Peyer's patch (tissue), 4 donors: ENCODE measurements at regions not wholly inside any gene's neighbourhood (a gene's known extent, or its start where the extent isn't known, plus 50 kb on each side); places are given as distances from the start of the nearest gene placed in this dataset.

Source experiments
- DNase-seq, 3 donors: peaks; one replicate each; pipeline ENCODE4 v3.0.0-alpha.2; 2017 to 2019
- H3K27ac ChIP-seq, 4 donors: fragments of 200-600 bp; sonication (generic); one replicate each; pipeline ENCODE4 v1.5.1; 2016 to 2019
- H3K27me3 ChIP-seq, 2 donors: fragments of 200-600 bp; sonication (generic); one replicate each; pipeline ENCODE4 v1.5.1; 2019
- H3K36me3 ChIP-seq, 3 donors: fragments of 200-600 bp; sonication (generic); one replicate each; pipeline ENCODE4 v1.5.1; 2016 to 2019
- H3K4me1 ChIP-seq, 4 donors: fragments of 200-600 bp; sonication (generic); one replicate each; pipeline ENCODE4 v1.5.1; 2016 to 2019
- H3K4me3 ChIP-seq, 4 donors: fragments of 200-600 bp; sonication (generic); 1 replicate in 3 of 4; 2 replicates in 1 of 4; pipeline ENCODE4 v1.5.1; 2016 to 2019; ENCODE audit warnings: mild to moderate bottlenecking in 1 of 4
- H3K9me3 ChIP-seq, 4 donors: fragments of 200-600 bp; sonication (generic); one replicate each; pipeline ENCODE4 v1.5.1; 2016 to 2019; ENCODE audit warnings: mild to moderate bottlenecking in 1 of 4
- CTCF ChIP-seq, 6 experiments: fragments of 450-650 bp in 4 of 6; fragments of 200-600 bp in 2 of 6; sonication (generic) in 1 of 6; IDR thresholded peaks; one replicate each; pipeline ENCODE4 v1.5.1; 2017 to 2019; ENCODE audit warnings: antibody characterized with exemption in 6 of 6, mild to moderate bottlenecking in 3 of 6, moderate library complexity in 1 of 6
- POLR2A ChIP-seq, 2 donors: fragments of 450-650 bp; IDR thresholded peaks; one replicate each; pipeline ENCODE4 v1.5.1; 2017; ENCODE audit warnings: antibody characterized with exemption in 2 of 2, mild to moderate bottlenecking in 2 of 2, moderate library complexity in 2 of 2

GRCh38 chr2:105626966-105627340 is 117.8 kb upstream of the NCK2 start:
- DNase-seq: no peak
- Histone ChIP-seq H3K9me3 (no peaks in the 10 kb centered on the region), H3K4me1 (no peaks in the 10 kb centered on the region), H3K27me3 (no peaks in the 10 kb centered on the region), H3K27ac (no peak overlapping the region), H3K36me3 (no peaks in the 10 kb centered on the region), H3K4me3 (no peak overlapping the region)
- TF ChIP-seq CTCF (IDR thresholded peaks at IDR 0.05): no peak
- TF ChIP-seq POLR2A (IDR thresholded peaks at IDR 0.05): no peak

- Histone ChIP-seq H3K4me1 (no peaks in the 10 kb centered on the region), H3K36me3 (no peaks in the 10 kb centered on the region), H3K4me3 (no peak overlapping the region), H3K27ac (no peak overlapping the region), H3K27me3 (no peaks in the 10 kb centered on the region), H3K9me3 (no peaks in the 10 kb centered on the region)
- TF ChIP-seq CTCF (IDR thresholded peaks at IDR 0.05): no peak
- no peak for TF ChIP-seq POLR2A (IDR thresholded peaks at IDR 0.05)
- DNase-seq: no peak
Observed at GRCh38 chr2:105626212-105626965, 118.3 kb upstream of the NCK2 start.

GRCh38 chr2:105625632-105626031 is 119.1 kb upstream of the NCK2 start:
- no peak overlapping the region for H3K27ac ChIP-seq
- no peaks in the 10 kb centered on the region for H3K36me3 ChIP-seq
- no peaks in the 10 kb centered on the region for H3K4me1 ChIP-seq
- no peak overlapping the region for H3K4me3 ChIP-seq
- DNase-seq: no peak
- H3K9me3 ChIP-seq: no peaks in the 10 kb centered on the region
- TF ChIP-seq POLR2A (IDR thresholded peaks at IDR 0.05): no peak
- no peak for TF ChIP-seq CTCF (IDR thresholded peaks at IDR 0.05)
- no peaks in the 10 kb centered on the region for H3K27me3 ChIP-seq

- no peak overlapping the region for H3K4me3 ChIP-seq
- DNase-seq: no peak
- no peaks in the 10 kb centered on the region for H3K9me3 ChIP-seq
- TF ChIP-seq CTCF (IDR thresholded peaks at IDR 0.05) (no peak), POLR2A (IDR thresholded peaks at IDR 0.05) (no peak)
- no peak overlapping the region for H3K27ac ChIP-seq
- H3K36me3 ChIP-seq: no peaks in the 10 kb centered on the region
- no peaks in the 10 kb centered on the region for H3K27me3 ChIP-seq
- no peaks in the 10 kb centered on the region for H3K4me1 ChIP-seq
Observed at GRCh38 chr2:105621038-105621437, 123.7 kb upstream of the NCK2 start.

GRCh38 chr2:105618351-105618659 is 126.4 kb upstream of the NCK2 start:
- no peaks in the 10 kb centered on the region for H3K4me1 ChIP-seq
- H3K27ac ChIP-seq: no peak overlapping the region
- no peaks in the 10 kb centered on the region for H3K27me3 ChIP-seq
- TF ChIP-seq POLR2A (IDR thresholded peaks at IDR 0.05) (no peak), CTCF (IDR thresholded peaks at IDR 0.05) (no peak)
- H3K9me3 ChIP-seq: no peaks in the 10 kb centered on the region
- no peak overlapping the region for H3K4me3 ChIP-seq
- no peaks in the 10 kb centered on the region for H3K36me3 ChIP-seq
- no peak for DNase-seq
